NCI-H146 treated with DMSO at 0.1 percent for 48 hours (cell line): ENCODE measurements at regions not wholly inside any gene's neighbourhood (a gene's known extent, or its start where the extent isn't known, plus 50 kb on each side); places are given as distances from the start of the nearest gene placed in this dataset.

Experiments
- DNase-seq: peaks from one replicate; lab custom pipeline; 2025; ENCODE audit not compliant: unreplicated experiment; lab: John Stamatoyannopoulos, UW

GRCh38 chr4:156596706-156597329 lies 374.8 kb downstream of the PDGFC start:
- no peak for DNase-seq

GRCh38 chr4:156596026-156596425 lies 375.6 kb downstream of the PDGFC start:
- no peak for DNase-seq

GRCh38 chr4:156595041-156595440 lies 376.6 kb downstream of the PDGFC start:
- no peak for DNase-seq

- DNase-seq, result no peak
These were observed 377.0 kb downstream of the PDGFC start for GRCh38 chr4:156594624-156595023.

DNA sequence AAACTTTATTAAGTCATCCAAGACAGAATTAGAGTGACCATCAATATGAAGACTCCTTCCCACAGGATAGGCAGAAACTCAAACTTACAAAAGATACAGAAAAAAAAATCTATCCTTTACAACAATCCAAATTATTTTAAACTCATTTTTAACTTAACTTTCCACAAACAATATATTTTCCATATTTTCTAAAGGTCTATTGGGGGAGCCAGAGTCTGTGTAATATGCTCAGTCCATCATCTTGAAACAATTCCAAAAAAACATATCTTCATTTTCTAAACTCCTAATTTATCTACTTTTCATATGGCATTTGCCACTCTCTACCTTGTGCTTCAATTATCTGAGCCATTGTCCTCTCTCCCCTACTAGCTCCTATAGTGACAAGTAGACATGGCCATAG lies 378.1 kb downstream of the PDGFC start:
- DNase-seq, result no peak

GRCh38 chr4:156591679-156592078 lies 379.9 kb downstream of the PDGFC start:
- DNase-seq, result no peak

GRCh38 chr4:156584100-156584499 lies 387.5 kb downstream of the PDGFC start:
- no peak for DNase-seq

DNA sequence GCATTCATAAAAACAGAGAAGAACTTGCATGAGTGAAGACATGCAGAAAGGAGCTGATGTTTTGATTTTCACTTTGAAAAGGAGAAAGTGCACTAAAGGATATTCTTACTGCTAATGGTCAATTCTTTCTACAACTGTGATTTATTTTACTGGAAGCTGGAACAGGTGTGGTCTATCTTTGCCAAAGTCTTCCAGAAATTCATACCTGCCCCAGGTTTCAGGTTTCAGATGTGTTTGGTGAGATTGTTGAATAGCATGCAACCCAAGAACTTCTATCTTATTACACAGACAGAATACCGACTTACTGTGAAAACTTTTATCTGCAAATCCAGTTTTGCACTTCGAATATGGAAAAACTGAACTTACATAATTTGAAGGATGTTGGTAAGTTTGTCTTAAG lies 388.3 kb downstream of the PDGFC start:
- no peak for DNase-seq

DNA sequence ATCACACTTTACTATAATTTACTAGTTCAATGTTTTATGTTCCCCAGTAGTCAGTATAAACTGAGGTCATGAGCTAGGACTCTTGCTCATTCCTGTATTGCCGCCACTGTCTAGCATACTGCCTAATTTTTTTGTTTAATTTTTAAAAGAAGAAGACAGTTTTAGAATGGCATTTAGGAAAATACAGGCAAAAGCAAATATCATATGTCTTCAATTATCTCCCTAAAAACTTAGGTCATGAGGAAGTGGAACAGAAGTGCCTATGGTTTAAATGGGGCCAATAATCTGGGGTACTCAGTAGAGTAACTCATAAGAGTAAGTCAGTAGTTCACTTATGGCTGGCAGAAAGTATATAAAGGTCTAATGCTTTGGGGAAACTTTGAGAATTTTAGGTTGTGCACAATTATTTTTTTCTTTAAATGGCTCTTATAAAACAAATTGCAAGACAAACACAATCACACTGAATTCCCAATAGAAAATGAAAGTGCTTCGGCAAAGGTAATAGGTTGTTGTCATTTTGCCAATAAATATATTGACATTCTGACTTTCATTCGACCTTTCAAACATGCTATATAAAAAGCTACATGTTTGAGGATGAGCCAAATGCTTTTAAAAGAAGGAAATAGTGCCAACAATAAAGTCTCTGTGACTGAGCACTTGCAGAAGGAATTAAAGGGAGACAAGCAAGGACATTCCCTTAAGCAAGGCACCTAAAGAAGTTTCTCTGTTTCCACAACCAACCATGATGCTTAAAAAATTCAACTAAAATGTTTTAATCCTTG lies 390.1 kb downstream of the PDGFC start:
- no peak for DNase-seq

GRCh38 chr4:156578713-156579112 lies 392.9 kb downstream of the PDGFC start:
- no peak for DNase-seq

GRCh38 chr4:156578005-156578404 lies 393.6 kb downstream of the PDGFC start:
- DNase-seq, result no peak

DNA sequence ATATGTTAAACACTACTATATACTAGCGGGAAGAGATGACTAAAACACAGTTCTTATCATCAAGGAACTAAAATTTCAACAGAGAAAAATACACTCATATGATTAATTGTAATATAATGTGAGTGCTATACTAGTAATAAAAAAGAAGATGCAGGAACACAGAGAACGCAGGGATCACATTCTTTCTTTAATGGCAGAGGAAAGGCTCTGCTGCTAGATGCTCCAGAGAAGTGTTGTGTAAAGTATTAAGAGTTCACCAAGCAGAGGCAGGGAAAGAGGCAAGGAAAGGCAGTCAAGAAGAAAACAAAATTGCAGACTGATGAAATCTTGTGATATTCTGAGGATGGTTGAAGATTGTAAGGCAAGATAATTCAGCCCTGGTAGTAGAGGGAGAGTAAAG lies 394.7 kb downstream of the PDGFC start:
- DNase-seq, result no peak

DNA sequence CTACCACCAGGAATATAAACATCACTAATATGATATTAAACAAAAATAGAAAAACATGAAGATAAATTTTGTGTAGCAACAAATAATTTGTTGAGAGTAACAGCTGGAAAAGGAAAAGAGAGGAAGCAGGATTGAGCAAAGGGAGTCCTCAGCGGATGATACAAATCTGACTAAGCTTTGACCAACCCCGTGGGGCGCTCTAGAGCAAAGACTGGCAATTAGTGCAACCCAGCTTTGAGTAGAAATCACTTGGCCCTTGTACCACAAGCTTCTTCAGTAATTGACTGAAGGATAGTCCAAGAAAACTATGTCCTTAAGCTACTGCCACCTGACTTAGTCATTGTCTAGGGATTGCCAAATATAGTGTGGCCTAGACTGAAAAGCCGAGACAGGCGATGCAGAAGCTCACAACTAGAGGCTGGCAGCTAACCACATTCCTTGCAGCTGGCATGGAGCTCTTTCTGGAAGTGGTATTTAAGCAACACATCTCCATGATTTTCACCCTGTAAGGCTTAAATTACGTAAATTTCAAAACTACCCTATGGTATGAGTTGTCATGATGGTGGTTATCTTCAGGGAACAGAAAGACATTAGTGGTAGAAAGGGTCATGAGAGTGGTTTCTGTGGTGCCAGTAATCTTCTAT lies 396.0 kb downstream of the PDGFC start:
- no peak for DNase-seq

DNA sequence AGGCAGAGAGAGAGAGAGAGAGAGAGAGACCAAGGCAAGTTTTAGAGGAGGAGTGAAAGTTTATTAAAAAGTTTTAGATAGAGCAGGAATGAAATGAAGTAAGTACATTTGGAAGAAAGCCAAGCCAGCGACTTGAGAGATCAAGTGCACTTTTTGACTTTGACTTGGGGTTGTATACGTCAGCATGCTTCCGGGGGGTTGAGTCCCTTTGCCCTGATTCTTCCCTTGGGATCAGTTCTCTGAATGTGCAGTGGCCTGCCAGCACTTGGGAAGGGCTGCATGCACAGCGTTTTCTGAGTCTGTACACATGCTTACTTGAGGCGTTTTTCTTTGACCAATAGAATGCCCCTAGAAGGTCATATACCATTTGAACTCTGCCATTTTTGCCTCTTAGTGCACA lies 400.5 kb downstream of the PDGFC start:
- no peak for DNase-seq

GRCh38 chr4:156569535-156569934 lies 402.1 kb downstream of the PDGFC start:
- no peak for DNase-seq

- no peak for DNase-seq
These were observed 403.1 kb downstream of the PDGFC start for GRCh38 chr4:156568484-156568883.

DNA sequence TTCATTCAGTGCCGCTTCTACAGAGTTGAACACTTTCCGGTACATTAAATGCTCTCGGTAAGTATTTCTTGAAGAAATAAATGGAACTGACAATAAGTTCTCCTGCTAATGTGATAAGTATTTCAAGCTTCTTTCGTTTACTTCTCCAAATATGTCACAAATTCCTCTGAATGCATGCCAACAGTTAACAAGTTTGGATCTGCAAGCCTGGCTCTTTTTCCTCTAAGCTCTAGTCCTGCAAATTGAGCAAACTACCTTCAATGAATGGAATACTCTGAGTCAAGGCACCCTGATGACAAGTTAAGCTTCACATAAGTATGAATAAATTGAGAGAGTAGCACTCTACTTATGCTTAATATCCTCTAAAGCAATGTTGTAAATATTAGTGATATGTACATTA lies 403.6 kb downstream of the PDGFC start:
- no peak for DNase-seq

- DNase-seq, result no peak
These were observed 410.9 kb downstream of the PDGFC start for GRCh38 chr4:156560701-156561100.

GRCh38 chr4:156559346-156559745 lies 412.3 kb downstream of the PDGFC start:
- no peak for DNase-seq

DNA sequence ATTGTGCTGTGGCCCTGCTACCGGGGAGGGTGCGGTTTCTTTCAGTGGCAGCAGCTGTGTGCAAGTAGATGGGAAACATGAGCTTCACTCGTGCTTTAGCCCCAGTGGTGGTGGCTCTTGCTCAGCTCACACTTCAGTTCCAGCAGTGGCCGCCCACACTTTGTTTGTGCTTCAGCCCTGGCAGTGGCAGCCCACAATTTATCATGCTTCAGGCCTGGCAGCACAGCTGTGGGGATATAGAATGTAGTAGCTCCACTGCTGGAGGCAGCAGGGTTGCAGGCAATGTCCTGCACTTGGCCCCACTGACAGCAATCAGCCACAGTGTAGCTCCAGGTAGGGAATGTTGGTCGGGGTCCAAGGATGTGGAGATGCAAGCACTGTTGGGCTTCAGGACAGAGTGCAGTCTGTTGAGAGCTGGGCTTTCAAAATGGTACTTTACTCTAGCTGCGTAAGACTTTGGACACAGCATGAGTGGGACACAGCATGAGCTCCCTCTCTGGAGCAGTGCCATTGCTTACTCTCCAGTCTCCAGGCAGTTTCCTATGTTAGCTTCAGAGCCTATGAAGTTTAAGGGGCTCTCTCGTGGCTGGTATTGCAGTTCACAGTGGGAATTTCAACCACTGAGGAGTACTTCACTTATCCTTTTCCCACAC lies 413.1 kb downstream of the PDGFC start:
- no peak for DNase-seq

DNA sequence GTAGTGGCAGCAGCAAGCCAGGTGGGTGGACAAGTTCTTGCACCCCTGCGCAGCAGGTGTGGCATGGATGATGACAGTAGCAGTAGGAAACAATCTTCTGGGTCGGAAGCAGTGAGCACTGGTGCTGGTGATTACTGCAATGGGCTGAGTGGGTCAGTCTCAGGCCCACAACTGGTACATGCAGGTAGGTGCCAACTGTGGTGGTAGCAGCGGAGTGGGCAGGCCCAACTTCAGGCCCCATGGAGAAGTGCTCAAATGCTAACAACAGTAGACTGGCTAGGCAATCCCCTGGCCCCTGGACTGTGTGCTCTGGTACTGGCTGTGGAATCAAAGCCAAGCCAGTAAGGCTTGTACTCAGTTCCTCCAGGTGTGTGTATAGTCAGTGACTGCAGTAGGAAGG lies 413.7 kb downstream of the PDGFC start:
- no peak for DNase-seq

DNA sequence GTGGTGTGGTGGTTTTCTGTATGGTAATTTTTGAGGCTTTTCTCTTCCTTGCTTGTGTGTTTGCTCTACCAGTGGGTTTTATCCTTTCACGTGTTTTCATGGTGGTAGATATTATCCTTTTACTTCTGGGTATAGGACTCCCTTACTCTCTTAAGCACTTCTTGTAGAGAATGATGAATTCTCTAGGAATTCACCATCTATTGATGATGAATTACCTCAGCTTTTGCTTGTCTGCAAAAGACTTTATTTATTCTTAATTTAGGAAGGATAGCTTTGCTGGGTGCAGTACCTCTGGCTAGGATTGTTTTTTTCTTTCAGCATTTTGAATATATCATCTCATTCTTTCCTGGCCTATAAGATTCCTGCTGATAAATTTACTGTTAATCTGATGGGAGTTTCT lies 415.3 kb downstream of the PDGFC start:
- DNase-seq, result no peak
